ENCODE measurements at regions not wholly inside any gene's neighbourhood (a gene's known extent, or its start where the extent isn't known, plus 50 kb on each side); places are given as distances from the start of the nearest gene placed in this dataset.

DNA sequence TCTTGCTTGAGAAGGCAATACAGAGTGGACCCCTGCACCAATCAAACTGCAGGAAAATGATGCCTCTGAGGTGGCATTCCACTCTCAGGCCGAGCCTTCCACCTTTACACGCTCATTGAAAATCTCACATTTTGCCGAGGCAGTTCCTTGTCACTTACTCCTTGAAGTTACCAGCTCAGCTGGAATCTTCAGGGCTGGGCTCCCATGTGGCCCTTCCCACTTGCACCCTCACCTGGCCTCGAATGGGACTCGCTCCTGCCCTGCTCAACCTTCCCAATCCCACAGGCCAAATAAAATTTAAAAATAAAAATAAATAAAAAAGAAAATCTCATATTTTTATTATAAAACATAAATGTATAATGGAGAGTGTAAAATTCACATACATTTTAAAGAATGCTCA, 790.7 kb upstream of the COBL start:
- no peak for DNase-seq

DNA sequence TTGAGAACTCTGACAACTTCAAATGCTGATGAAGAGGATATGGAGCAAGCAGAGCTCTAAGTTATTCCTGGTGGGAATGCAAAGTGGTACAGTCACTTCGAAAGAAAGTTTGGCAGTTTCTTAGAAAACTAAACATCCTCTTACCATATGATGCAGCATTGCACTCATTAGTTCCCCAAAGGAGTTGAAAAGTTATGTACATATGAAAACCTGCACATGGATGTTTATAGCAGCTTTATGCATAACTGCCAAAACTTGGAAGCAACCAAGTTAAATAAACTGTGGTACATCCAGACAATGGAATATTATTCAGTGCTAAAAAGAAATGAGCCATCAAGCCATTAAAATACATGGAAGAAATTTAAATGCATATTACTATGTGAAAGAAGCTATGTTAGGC, 779.3 kb upstream of the COBL start:
- DNase-seq, result no peak

- no peak for DNase-seq
Measured at GRCh38 chr7:52091996-52092395, 775.4 kb upstream of the COBL start.

- DNase-seq, result no peak
Measured at GRCh38 chr7:52091101-52091500, 774.5 kb upstream of the COBL start.

DNA sequence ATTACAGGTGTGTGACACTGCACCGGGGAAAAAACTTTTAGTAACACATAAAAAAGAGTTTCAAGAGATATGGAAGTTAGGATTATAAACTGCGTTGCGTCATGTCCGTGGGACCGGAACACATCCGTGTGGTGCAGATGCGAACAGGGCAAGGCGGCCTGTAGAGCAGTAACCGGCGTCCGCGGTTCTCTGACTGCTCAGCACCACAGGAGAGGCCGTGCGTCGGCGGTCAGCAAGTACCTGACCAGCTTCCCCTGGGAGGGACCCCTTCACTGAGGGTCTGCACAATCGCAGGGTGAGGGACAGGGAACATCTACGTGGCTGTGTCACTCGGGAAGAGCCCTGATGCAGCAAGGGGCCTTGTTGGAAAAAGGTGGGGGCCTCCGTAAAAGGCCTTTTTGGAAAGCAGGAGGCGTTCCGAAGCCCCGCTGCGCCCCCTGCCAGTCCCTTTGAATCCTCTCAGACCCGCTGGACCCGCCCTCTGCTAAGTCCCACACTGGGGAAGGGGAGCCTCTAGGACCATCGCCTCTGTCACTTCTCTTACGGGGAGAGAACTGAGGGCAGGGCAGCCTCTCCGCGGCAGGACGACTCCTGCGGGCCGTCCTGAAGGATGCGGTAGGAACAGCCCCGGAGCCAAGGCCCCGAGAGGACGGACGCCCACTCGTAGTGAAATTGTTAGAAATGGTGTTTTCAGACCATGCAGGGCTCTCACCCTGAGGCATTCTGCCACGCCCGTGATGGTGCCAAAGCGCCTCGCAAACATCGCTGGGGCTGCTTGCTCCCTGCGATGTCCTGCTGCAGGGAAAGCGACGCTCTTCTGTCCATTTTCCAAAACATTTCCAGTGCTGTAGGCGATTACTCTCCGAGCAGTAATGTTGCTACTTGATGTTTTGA, 771.6 kb upstream of the COBL start:
- no peak for DNase-seq

GRCh38 chr7:52085610-52086009, 769.0 kb upstream of the COBL start:
- no peak for DNase-seq

- DNase-seq, result no peak
Measured at GRCh38 chr7:52080493-52080892, 763.9 kb upstream of the COBL start.

GRCh38 chr7:52079726-52080125, 763.1 kb upstream of the COBL start:
- no peak for DNase-seq

DNA sequence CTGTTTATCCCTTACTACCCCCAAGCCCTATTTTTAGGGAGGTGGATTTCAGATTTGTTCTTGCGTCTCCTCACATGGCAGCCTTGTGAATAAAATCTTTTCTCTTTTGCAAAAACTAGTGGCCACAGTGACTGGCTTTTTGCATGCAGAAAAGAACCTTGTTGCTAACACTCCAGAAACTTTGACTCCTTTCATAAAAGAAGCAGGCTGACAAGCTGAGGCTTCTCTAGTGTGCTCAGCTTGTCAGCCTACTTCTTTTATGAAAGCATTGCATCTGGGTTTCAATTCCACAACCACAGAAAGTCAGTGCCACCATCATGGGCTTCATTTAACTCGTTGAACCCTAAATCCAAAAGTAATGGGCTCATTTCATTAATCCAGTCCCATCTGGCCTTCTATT, 761.0 kb upstream of the COBL start:
- no peak for DNase-seq

GRCh38 chr7:52074912-52075311, 758.3 kb upstream of the COBL start:
- DNase-seq, result no peak

DNA sequence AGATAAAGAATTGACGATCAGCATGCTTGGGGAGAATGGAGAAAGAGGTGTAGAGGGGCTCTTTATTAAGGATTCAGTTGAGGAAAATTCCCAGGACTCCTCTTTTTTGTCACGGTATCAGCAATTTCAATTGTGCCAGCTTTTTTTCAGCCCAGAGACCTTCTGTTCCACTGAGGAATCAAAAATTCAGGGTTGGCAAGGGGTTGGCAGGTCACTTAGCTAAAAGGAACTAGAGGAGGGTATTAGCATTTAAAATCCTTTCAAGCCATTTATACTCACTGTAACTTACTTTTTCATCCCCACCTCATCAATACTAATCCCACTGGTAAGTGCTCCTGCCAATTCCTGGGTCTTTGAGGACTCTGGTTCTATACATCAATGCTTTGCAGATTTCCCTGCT, 757.5 kb upstream of the COBL start:
- no peak for DNase-seq

- DNase-seq, result no peak
Measured at GRCh38 chr7:52071744-52072143, 755.1 kb upstream of the COBL start.

DNA sequence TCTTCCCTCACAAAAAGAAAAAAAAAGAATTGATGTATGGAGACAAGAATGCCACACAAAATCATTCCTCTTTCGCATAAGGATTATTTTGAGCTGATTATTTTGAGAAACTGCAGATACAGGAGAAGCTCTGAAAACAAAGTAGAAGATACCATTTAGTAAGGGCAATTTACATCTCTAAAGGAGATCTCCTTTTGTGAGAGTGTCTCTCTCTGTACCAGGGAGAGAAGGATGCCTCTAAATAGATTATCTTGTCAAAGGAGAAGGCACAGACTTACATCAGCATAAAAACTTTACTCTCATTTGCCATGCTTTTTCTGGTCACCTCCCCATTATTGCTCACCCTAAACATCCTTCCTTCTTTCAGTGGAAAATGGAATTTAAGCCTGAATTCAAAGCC, 747.9 kb upstream of the COBL start:
- no peak for DNase-seq

DNA sequence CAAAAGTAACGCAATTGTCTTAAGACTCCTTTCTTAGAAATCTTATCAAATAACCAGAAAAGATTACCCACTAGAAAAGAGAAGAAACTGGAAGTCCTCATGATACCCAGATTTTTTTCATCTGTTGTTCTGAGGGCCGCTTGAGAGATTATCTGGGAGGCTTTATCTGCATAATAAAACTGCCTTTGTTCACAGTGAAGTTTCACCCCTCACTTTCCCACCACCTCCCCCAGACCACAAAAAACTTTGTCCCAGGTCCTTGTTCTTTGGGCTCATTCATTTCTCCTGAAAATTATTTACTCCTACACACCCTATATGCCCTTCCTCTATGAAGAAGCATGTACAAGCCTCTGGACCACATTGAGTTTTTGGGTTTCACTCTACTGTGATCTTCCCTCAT, 745.1 kb upstream of the COBL start:
- DNase-seq, result no peak

GRCh38 chr7:52053525-52053924, 736.9 kb upstream of the COBL start:
- no peak for DNase-seq

DNA sequence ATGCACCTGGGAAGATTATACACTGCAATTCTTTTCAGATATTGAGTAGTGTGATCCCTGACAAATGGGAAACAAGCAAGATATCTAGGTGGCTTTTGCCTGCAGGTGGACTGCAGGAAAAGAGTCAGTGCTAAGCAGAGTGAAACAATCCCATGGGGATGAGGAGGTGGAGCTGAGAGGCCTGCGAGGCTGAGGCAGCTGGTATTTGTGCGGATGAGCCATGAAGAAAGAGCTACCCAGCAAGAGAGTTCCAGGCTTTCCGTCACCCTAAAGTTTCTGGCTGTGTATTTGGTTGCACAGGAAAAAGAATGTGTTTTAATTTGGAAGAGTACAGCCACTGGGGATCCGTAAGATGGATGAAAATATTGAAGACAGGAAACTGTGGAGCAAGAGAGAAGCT, 714.1 kb upstream of the COBL start:
- no peak for DNase-seq

DNA sequence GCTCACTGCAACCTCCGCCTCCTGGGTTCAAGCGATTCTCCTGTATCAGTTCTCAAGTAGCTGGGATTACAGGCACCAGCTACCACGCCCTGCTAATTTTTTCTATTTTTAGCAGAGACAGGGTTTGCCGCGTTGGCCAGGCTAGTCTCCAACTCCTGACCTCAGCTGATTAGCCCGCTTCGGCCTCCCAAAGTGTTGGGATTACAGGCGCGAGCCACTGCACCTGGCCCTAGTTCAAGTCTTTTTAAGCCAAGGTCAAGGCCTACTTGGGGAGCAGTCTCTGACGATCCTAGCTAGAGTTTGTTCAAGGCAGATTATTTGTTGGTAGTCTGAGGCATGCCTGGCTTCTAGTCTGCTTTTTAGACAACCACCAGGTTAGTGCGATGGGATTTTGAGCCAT, 709.5 kb upstream of the COBL start:
- DNase-seq, result no peak

DNA sequence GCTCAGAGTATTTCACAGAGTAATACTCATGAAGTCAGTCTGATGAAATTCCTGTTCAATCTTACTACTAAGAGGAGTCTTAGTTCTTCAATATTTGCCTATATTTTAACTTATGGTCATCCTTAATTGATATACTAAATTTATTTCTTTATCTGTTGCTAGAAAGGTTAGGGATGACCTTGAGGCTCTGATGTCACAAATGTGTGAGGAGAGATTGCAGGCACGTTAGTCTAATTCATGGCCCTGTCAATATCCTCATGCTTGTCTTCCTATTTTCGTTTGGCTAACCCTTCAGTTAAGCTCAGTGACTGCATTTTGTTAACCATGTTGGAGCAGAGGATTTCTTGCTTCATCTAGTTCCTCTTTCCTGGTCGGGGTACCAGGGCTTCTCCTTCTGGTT, 704.7 kb upstream of the COBL start:
- no peak for DNase-seq

- no peak for DNase-seq
Measured at GRCh38 chr7:52018680-52019054, 702.1 kb upstream of the COBL start.

DNA sequence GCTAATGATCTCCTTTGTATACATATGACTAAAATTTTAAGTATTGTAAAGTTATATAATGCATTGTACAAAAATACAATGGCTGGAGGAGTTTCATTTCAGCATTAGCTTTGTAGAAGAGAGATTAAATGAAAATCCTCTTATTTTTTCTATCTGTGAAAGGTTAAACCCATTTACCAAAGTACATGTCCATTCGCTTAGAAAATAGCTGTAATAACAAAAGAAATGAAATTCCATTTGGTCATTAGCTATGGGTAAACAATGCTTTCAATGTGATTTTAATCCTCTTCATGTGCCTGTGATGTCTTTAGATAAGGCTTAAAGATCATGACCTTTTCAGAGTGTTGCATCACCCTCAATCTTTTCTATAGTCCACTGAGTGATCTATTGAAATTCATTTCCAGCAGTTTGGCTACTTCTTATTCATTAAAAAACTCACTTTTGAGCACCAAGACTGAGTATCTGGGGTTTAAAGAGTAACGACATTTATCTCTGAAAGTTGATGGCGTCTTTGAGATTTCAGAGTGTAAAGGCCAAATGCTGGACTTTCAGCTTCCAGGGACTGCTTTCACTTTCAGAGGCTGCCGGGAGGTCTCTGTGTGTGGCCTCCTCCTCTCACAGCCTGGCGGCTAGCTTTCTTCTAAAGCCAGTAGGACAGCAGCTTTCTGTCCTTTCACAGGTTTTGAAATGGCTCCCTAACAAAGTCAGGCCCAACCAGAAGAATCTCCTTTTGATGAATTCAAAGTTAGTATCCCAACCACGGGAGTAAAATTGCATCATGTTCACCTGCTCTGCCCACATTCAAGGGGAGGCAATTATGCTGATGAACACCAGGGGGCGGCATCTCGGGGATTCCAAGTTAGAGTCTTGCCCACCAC, 701.4 kb upstream of the COBL start:
- no peak for DNase-seq

DNA sequence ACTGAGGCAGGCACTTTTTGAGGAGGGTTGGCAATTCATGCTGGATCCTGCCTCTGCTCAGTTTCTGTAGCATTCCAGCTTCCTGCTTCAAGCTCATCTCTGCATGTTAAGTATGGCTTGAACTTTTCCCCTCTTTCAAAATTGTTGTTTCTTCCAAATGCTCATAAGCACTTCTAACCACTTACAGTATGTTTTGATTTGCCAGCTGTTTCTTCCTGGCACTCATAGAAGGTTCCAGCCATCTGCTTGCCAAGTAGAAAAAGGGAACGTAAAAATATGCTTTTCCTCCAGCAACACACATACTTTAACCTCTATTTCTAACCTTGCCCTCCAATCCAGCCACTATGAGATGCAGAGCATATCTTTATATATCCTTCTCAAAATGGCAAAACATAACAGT, 692.6 kb upstream of the COBL start:
- DNase-seq, result no peak

DNA sequence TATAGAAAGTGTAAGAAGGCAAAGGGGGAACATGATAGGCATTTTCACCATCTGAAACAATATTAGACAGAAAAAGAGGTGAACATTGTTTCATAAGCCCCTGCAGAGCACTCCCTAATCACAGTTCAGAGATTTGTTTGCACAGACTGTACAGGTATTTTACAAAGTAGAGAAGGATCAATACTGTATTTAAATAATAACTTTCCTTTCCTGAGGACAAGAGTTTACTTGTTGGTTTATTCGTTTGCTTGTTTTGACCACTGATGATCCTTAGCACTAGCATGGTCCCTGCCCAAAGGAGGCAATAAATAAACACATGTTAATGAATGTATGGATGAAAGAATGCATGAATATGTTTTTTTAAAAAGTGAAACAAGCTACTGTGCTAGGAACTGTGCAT, 690.1 kb upstream of the COBL start:
- no peak for DNase-seq

DNA sequence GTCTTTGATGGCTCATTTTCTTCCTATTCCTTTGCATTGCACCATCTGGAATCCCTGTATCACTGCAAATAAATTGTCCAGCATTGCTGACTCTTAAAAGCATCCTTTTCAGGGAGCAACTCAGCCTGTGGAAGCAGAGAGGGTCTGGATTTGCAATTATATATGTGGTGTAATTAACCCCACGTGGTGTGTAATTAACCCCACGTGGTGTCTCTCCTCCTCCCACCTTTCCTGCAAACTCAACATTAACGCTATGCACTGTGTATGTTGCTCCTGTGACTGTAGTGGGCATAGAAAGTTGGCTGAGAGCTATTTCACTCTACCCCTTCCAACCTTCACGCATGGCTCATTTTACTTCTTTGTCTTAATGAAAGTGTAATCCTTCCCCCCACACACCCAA, 689.0 kb upstream of the COBL start:
- DNase-seq, result no peak

- no peak for DNase-seq
Measured at GRCh38 chr7:51995596-51996179, 679.1 kb upstream of the COBL start.

Measured in NCI-H2171 (cell line).